HG03442 (cell line): ENCODE measurements at regions not wholly inside any gene's neighbourhood (a gene's known extent, or its start where the extent isn't known, plus 50 kb on each side); places are given as distances from the start of the nearest gene placed in this dataset.
"Not testable (repeated sequence)": the region's sequence is repeated elsewhere in the genome, so short reads cannot be mapped to it uniquely, and the experiment has no call there.

ENCODE experiments used
- ATAC-seq: cut with Tn5 transposase; IDR thresholded peaks from one replicate; pipeline ENCODE4 v1.9.1; 2021; ENCODE audit warnings: mild to moderate bottlenecking, moderate library complexity; ENCODE audit not compliant: unreplicated experiment

GRCh38 chr16:47921535-47921934 lies 234.3 kb downstream of the ABCC12 start:
- no peak for ATAC-seq

- no peak for ATAC-seq
These were observed 235.1 kb downstream of the ABCC12 start for GRCh38 chr16:47920709-47921108.

- ATAC-seq, result no peak
These were observed 238.7 kb downstream of the ABCC12 start for GRCh38 chr16:47917118-47917517.

GRCh38 chr16:47916266-47916665 lies 239.5 kb downstream of the ABCC12 start:
- ATAC-seq, result no peak

GRCh38 chr16:47907109-47907508 lies 248.7 kb downstream of the ABCC12 start:
- no peak for ATAC-seq

GRCh38 chr16:47905771-47906170 lies 250.0 kb downstream of the ABCC12 start:
- ATAC-seq, result no peak

- ATAC-seq, result no peak
These were observed 251.1 kb downstream of the ABCC12 start for GRCh38 chr16:47904691-47905090.

- ATAC-seq, result no peak
These were observed 252.3 kb downstream of the ABCC12 start for GRCh38 chr16:47903470-47903869.

GRCh38 chr16:47897105-47897504 lies 258.7 kb downstream of the ABCC12 start:
- not testable (repeated sequence) for ATAC-seq

GRCh38 chr16:47895146-47895545 lies 260.6 kb downstream of the ABCC12 start:
- no peak for ATAC-seq

- no peak for ATAC-seq
These were observed 262.8 kb downstream of the ABCC12 start for GRCh38 chr16:47892999-47893398.

- no peak for ATAC-seq
These were observed 267.1 kb downstream of the ABCC12 start for GRCh38 chr16:47888734-47889133.

GRCh38 chr16:47888142-47888541 lies 267.7 kb downstream of the ABCC12 start:
- ATAC-seq, result no peak

GRCh38 chr16:47887496-47887895 lies 268.3 kb downstream of the ABCC12 start:
- no peak for ATAC-seq

- no peak for ATAC-seq
These were observed 269.0 kb downstream of the ABCC12 start for GRCh38 chr16:47886631-47887415.

- no peak for ATAC-seq
These were observed 269.7 kb downstream of the ABCC12 start for GRCh38 chr16:47886139-47886538.

GRCh38 chr16:47885489-47885888 lies 270.3 kb downstream of the ABCC12 start:
- ATAC-seq, result no peak

- no peak for ATAC-seq
These were observed 271.6 kb downstream of the ABCC12 start for GRCh38 chr16:47884116-47884725.

- ATAC-seq, result no peak
These were observed 274.2 kb downstream of the ABCC12 start for GRCh38 chr16:47881574-47881973.

GRCh38 chr16:47880653-47881052 lies 275.1 kb downstream of the ABCC12 start:
- no peak for ATAC-seq

GRCh38 chr16:47877166-47877565 lies 278.6 kb downstream of the ABCC12 start:
- ATAC-seq, result no peak

GRCh38 chr16:47876511-47876910 lies 279.3 kb downstream of the ABCC12 start:
- no peak for ATAC-seq

- ATAC-seq, result no peak
These were observed 282.4 kb downstream of the ABCC12 start for GRCh38 chr16:47873434-47873833.
